ENCODE measurements at regions not wholly inside any gene's neighbourhood (a gene's known extent, or its start where the extent isn't known, plus 50 kb on each side); places are given as distances from the start of the nearest gene placed in this dataset.

DNA sequence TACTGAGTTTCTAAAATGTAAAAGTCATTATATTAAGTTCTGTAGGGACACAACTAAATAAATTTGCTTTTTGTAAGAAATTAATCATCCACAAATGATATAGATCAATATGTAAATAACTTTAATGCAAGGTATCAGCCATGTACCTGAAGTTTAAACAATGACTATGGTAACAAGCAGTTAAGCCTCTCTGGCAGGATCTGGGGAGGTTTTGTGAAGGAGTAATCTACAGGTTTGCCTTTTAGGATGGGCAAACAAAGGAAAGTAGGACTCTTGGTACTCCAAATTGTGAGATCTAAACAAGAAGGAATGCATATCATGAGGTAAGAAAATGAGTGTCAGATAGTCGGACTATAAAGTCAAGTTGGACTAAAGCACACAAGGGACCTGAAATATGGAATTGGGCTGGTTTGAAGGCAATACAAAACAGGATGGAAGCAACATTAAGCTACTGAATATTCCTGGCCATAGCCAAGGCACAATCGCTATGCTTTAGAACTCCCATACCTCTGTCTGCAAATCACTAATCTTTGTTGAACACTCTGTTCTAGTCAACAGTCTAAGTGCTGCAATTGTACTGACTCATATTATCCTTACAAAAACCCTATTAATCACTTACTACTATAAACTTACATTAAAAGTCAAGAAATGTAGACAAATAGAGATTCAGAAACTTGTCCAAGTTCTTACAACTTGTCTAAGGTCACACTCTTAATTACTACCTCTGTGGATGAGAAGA lies 412.8 kb downstream of the DIPK2A start:
- DNase-seq = no peak

DNA sequence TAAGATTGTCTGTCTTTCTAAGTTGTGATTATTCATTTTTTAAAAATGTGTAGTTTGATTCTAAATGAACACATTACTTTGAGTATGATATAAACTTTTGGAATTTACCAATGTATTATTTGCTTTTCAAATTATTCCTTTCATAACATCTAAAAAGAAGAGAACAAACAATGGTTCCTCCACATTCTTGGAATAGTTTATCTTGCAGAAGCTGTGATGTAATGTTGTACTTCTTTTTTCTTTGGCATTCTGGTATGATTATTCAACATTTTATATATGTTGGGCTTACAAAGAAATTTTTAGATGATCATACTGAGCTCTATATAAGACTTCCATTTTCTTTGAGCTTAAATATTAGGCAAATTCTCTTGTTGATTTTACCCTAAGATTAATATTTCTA lies 419.2 kb downstream of the DIPK2A start:
- DNase-seq = no peak

DNA sequence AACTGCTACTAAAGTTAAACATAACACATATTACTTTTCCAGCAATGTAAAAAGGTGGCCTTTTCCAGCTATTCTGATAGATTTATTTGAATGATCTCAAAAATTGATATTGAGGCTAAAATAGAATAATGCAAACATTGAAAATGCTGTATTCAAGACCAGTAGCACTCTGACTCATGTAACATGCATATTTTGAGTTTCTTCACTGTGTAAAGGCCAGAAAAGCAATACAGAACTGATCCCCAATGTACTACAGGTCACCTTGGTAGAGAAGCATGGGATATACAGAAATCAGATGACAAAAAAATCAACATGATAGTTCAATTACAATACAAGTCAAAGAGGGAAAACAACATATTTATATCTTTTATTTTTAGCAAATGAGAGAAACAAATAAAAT lies 419.6 kb downstream of the DIPK2A start:
- DNase-seq = no peak

DNA sequence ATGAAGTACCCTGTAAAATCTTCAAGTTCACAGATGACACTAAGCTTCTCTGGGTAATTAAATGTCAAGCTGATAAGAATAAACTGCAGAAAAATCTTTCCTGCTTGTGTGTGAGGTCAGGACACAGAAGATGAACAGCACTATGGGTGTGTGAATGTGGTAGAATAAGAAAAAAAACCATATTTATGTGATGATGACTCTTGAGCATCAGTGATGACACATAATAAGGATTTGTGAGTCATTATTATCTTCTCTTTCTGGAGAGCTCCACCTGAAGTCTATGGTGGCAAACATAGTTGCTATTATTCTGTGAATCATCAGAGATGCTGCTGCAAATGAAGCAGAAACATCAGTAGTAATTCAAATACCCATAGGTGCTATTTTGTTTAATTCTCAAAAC lies 422.4 kb downstream of the DIPK2A start:
- DNase-seq = peak; percentile 38

DNA sequence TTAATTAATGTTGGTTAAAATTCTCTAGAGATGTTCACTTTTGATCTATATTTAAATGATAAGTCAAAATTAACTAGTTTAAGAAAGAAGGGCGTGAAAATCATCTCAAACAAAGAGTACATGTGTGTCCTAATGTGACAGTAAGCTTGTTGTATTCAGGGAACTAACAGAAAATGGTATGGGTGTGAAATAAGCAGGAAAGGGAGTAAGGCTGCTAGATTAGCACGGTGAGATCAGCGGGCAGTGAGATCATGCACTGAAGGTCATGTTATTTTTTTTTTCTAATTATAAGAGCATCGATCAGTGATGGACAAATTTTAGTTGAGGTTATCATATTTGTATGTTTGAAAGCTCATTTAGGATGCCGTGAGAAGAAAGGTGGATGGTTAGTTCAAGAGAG lies 430.8 kb downstream of the DIPK2A start:
- no peak for DNase-seq

DNA sequence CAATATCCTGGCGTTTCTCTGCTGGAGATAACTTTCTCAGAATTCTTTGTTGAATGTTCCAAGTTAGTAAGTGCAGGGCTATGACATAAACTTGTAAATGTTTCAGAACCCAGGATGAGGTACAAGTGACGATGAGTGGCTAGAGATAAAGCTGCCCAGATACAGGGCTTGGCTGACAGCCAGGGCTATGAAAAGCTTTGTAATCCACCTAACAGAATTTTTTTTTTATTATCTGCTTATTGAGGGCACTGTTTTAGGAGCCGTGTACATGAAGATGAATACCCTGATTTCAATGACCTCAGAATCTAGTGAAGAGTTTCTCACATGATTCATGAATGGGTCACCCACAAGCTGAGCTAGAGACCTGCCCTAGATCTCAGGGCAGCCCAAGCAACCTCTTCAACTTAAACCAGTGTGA lies 431.4 kb downstream of the DIPK2A start:
- DNase-seq = peak; percentile 10

DNA sequence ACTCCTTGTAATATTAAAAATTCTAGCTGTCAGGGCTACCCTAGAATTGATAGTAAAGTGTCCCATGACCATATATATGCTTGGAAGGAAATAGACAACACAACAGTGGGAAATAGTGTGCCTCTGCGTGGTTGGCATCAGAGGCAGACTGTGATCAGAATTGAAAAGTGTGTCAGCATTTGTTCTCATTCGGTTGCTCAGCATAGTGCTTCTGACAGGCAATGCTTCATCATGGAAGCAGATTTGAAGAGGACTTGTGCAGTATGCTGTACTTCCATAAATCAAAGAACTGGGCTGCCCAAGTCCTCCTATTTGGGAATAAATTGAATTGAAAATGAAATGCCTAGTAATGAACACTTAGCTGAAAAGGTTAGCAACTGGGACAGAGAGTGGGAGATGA lies 435.7 kb downstream of the DIPK2A start:
- no peak for DNase-seq

DNA sequence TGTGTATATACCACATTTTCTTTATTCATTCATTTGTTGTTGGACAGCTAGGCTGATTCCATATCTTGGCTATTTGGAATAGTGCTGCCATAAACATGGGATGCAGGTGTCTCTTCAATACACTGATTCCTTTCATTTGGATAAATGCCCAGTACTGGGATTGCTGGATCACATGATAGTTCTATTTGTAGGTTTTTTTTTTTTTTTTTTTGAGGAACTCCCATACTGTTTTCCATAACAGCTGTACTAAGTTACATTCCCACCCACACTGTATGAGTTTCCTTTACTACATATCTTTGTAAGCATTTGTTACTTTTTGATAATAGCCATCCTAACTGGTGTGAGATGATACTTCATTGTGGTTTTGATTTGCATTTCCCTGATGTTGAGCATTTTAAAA lies 437.7 kb downstream of the DIPK2A start:
- no peak for DNase-seq

DNA sequence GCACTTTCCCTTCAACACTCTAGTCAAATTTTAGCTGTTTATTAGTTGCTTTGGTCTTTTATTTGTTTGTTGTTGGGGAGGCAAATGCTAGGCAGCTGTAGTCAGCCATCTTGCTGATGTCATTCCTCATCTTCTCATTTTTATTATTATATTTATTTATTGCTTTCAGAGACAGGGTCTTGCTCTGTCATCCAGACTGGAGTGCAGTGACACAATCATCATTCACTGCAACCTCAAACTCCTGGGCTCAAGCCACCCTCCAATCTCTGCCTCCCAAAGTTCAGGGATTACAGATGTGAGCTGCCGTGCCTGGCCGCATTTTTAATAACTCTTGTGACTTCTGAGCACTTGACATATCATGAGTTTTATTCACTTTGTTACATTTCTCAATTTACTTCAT lies 441.4 kb downstream of the DIPK2A start:
- DNase-seq = no peak

DNA sequence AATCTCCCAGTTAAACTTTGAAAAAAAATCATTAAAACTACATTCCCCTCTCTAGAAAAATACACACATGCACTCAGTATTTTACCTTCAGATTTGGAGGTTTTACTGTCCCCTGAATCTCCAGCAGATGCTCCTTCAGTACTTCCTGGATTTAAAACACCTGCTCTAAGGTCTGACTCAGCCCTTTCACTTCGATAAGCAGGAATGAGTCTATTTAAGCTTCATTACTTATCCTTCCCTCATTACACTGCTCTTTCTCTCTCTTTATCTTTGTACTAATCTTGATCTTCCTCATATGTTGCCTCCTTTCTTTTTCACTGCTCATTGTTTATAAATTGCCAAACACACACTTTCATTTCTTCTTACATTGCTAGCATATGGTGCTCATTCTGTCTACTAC lies 443.9 kb downstream of the DIPK2A start:
- no peak for DNase-seq

DNA sequence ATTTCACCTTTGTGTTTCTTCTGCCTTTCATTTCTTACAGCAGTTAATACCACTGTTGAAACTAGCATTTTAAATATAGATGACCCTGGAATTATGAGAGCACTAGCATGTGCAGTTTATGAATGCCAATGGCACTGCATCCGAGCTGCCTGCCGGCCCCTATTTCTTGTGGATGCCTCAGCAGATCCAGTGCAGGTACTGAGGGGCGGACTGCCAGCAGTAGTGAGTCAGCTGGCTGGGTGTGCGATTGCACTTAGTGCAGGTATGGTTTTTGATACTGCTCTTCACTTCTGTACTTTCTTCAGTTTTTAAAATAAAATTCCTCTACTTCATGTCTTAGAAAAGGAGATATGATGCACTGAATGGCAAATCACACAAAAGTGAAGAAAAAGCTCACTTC lies 453.0 kb downstream of the DIPK2A start:
- DNase-seq = no peak

DNA sequence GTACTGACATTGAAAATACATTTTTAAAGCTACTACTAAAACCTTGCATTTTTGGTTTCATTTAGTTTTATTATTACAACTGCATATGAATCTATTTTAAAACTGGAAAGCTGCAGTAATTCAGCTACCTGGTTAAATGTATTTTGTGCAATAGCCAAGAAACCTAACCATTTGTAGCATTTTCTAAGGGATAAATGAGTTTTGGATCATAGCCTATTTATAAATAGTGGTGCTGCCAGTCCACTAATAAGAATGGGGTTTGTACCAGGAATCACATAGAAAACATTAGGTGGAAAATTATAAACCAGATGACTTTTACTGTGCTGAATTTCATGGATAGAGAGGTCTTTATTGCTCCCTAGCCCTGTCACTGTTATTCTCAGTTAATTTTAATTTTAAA lies 454.7 kb downstream of the DIPK2A start:
- no peak for DNase-seq

DNA sequence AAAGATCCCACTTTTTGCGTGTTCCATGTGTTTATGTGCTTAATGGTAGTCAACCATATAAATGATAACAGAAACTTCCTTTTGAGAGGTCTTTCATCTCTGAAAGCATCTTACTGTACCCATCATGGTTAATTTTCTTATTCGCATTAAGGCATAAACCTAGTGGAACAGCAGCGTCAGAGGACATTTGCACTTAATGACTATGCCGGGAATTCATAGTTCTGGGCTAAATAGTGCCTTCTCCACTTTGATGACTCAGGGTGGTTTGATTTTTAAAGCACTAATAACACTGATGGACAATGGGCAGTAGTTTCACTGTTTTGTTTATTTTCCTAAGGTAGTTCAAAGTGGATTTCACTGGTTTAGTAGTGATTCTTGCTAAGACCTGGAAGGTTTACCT lies 455.3 kb downstream of the DIPK2A start:
- DNase-seq = no peak

DNA sequence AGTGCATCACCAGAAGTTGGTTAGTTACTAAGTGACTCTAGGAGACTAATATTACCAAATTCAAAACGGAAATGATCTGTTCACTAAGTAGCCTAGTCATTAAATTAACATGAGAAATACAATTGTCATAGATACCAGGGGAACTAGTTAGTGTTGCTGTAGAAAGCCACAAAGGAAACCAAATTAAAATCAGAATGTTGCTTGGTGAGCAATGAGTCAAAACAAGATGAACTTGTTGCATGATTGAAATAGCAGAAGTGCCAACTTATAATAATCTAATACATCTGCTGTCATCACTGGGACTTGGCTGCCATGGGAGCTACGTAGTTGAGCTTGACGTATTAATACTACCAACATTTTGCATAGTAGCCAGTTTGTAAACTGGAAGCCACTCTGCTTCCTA lies 458.1 kb downstream of the DIPK2A start:
- peak; percentile 33 for DNase-seq

DNA sequence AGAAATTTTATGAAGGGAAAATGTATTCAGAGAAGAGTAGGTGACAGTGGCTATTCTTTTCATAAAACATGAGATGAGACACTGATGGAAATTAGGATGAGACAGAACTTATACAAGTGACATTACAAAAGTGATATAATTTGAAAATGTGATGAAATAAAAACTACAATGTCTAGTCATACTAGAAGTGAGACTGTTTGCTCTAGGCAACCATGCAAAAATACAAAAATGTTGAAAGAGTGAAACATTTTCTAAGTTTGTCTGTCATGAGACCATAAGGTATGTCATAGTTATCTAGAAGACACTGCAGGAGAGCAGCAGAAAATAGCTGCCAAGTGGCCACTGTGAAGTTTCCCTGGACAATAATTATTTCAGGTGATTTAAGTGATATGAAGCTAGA lies 459.5 kb downstream of the DIPK2A start:
- no peak for DNase-seq

DNA sequence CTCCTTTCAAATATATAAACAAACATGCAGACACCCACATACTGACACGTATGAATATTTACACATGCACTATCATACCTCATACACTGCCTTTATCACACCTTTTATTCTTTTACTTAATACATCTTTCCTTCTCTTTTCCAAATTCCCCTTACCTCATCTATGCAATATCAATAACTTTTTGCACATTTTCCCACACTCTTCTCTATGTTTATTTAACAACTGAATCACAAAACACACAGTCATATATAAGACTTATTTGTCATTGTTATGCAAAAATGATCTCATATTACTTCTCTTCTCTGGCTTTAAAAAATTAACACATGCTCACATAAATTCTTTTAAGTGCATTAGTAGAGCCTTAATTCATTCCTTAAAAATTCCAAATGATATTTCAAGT lies 461.4 kb downstream of the DIPK2A start:
- no peak for DNase-seq

DNA sequence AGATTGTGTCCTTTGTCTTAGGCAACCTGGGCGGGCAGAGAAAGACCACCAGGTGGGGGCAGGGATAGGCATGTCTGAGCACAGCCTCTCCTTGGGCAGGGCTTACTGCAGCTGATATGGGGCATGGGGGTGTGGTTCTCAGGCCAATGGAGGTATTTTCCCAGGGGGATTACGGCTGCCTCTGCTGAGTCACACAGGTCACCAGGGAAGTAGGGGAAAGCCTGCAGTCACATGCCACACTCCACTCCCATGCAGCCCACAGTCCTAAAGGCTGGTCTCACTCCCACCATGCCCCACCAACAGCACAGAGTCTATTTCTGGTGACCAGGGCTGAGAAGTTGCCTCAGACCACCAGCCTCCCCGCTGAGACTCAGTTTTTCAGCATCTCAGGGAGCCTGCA lies 466.4 kb downstream of the DIPK2A start:
- no peak for DNase-seq

DNA sequence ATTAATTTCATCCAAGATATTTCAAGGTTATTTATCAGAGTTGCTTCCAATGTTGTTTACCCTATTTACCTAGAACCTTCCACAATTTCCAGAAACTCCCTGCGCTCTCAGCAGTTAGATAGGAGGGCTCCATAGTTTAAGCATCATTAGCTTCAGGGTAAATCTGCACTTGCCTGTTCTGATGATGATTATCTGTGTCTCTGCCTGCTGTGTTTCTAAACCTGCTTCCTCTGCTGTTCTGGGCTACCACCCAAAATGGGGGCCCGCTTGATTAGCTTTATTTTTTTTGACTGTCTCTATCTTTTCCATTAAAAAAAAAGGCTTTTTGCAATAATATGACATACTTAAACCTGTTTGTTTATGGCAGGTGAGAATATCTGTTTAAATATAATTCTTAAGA lies 472.4 kb downstream of the DIPK2A start:
- no peak for DNase-seq

DNA sequence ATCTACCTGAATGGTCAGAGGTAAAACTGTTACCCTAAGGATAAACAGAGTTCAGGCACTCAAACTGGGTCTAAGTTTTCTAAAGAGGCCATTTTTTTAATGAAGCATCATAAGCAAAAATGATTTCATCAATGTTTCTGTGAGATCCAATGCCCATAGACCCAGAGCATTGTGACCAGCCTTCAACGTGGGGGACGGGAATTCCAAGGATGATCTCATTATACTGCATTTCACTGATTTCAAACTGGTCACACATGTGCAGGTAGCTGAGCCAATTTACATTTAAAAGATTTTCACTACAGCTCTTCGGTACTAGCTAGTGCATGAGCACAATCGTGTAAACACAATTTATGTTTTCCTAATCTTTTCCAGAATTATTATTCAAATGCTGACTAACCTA lies 472.9 kb downstream of the DIPK2A start:
- DNase-seq = no peak

DNA sequence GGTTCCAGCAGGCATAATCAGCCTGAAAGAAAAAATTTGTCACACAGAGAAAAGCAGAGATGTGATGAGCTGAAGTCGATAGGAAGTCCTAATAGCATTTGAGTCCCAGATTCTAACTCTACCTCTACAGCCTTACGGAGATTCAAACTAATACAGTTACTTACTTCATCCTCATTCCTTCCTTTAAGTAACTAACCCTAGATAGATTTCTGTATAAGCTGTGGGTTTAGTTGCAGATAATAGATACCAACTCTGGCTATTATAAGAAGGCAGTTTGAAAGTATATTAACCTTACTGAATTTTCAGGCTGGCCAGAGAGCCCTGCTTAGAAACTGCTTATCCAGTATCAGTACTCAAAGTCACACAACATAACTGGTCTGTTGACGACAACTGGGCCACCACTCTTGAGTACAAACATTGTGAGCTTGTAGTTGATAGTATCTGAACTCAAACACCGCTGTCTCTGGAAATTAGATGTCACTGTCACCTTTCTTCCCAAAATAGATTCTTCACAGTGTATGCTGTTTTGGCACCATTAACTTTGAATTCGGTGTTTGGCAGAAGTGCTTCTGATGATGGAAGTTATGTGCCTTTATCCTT lies 484.3 kb downstream of the DIPK2A start:
- DNase-seq = no peak

DNA sequence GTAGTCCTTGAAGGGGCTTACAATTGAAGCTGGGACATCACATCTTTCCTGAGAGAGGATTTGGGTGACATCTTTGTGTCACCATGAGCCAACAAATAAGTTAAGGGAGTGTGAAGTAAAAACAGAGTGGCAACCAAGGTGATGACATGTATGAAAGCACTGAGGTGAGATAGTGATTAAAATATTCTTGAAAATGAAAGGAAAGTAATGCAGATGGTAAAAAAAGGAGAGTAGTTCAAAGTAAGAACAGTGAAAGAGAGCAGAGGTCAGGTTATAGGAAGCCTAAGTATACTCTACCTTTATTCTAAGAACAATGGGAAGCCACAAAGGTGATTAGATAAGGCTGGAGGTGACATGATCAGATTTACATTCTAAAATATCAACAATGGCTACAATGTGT lies 486.1 kb downstream of the DIPK2A start:
- DNase-seq = no peak

DNA sequence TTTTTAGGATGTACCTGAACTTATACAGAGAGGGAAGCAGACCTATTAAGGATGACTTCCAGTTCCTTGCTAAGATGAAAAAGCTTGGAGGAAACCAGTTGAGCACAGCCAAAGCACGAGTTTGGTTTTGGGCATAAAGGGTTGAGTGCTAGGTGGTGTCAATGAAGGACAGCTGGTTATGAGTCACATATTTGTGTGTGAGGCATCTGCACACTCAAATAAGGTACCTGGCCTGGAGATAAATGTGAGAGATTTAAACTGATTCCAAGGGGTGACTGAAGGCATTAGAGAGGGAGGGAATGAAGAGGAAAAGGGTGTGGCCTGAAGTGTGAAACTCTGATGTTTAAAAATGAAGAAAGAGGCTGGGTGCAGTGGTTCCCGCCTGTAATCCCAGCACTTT lies 486.7 kb downstream of the DIPK2A start:
- DNase-seq = no peak

DNA sequence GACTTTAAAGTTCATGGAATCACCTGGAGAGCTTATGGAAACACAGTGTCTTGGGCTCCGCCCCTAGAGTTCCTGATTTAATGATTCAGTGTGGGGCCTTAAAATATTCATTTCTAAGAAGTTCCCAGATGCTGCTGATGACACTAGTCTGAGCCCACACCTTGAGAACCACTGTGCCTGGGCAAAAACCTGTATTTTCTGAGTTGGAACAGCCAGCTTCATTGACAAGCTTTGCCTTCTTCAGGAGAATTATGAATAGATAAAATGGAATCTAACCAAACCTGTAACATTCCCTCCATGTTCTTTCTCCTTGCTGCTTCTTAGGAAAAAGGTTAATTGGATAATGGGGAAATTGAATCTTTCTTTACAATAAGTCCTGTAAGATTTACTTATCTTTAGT lies 490.7 kb downstream of the DIPK2A start:
- DNase-seq = no peak

DNA sequence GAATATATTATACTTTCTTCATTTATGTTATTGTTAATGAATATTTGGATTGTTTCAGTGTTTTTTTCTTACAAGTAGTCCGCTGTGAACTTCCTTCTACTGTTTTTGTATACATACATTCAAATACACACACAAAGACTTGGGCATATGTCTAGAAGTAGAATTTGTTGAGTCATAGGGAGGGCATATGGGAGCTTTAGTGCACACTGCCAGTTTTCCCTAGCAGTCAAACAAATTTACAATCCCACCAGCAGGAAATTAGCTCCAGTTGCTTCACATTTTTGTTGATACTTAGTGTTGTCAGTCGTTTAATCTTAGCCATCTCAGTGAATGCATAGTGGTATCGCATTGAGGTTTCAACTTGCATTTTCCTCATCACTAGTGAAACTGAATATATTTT lies 492.3 kb downstream of the DIPK2A start:
- DNase-seq = peak; percentile 28

DNA sequence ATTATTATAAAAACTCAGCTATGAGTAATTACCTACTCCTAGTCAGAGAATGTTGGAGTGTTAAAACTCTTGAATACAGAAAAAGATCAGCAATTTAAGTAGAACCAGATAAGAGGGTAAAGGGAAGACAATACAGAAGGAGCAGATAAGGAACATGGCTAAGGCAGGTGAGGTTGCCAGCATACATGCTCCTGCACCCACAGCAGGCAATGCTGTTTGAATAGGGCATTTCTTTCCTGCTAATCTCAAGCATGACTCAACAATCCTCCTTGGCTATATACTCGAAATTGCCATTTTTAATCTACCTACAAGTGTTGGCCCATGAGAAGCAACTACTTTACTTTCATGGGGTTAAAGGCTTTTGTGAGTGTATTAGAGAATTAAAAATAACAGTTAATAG lies 494.5 kb downstream of the DIPK2A start:
- no peak for DNase-seq

All from fibroblast of skin of abdomen (primary cell).